GM04504 (cell line): ENCODE measurements at regions not wholly inside any gene's neighbourhood (a gene's known extent, or its start where the extent isn't known, plus 50 kb on each side); places are given as distances from the start of the nearest gene placed in this dataset.

Experiments used
- DNase-seq: peaks from one replicate; pipeline ENCODE4 v3.0.0-alpha.2; 2012; ENCODE audit warnings: low read depth

DNA sequence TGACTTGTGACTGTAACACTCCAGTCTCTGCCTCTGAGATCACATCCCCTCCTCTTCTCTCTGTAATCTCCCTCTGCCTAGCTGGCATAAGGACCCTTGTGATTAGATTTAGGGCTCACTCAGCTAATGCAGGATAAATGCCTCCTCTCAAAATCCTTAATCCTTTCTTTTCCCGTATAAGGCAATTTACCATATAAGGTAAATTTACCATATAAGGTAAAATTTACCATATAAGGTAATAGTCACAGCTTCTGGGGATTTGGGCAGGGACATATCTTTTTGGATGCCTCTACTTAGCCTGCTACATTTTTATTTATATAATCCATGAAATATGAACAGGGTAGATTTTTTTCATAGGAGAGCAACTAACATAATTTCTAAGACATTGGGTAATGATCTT lies 318.0 kb upstream of the PUM3 start:
- DNase-seq = no peak

GRCh38 chr9:3157011-3157410 lies 313.1 kb upstream of the PUM3 start:
- no peak for DNase-seq

- DNase-seq = no peak
Observed at GRCh38 chr9:3151672-3152576, 308.0 kb upstream of the PUM3 start.

DNA sequence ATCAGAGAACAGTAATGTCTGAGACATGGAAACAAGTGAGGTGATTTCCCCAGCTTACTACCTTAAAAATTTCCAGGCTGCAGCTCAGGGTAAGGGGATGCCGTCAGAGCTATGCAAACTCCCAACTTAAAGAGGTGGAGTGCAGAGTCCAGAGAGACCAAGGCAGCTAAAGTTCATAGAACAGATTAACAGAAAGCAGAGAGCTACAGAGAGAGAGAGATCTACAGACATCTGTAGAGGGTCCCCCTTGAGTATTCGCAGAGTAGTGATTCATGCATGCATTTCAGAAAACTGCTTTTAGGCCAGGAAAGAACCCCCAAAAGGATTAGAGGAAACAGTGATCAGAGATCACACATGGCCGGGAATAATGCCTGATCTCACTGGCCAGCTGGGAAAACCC lies 306.2 kb upstream of the PUM3 start:
- no peak for DNase-seq

DNA sequence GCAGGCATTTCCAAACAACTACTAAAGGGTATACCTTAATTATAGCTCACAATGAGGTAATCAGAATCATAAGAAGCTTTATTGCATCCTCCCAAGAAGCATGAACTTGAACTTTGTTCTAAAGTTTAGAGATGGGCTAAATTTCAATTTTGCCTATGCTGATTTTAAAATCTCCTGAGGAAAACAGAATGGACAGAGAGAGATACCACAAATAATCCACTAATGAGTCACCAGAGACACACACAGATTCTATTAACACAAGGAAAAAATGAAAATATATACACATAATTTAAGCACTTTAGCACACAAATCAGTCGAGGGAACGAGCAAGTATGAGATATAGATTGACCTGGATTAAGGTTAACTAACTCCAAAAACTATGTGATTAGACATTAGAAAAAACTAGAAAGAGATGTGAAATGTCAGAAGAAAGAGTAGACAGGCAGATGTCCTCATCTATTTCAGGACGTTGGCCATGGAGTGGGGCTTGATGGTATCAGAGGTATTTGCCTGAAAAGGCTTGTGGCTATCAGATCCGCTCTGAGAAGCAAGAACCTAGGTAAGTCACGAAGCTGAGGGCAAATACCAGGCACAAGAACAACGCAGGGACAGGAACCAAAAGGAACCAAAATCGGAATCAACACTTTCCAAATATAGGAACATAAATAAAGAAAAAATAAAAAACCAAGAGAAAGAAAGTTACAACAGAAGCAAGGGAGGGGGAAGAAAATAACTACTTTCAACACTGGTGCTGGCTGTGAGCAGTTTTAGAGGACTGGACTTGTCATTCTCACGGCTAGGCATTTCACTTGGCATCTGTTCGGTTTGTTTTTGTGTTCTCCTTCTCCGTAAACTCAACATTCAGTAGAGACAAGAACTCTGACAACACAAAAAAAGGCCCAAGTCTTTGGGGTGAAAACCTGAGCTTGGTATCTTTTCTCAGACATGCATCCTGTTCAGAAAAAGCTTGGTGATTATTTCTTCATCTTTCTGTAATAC lies 294.6 kb upstream of the PUM3 start:
- no peak for DNase-seq

GRCh38 chr9:3137347-3137695 lies 293.4 kb upstream of the PUM3 start:
- DNase-seq = peak; percentile 10

DNA sequence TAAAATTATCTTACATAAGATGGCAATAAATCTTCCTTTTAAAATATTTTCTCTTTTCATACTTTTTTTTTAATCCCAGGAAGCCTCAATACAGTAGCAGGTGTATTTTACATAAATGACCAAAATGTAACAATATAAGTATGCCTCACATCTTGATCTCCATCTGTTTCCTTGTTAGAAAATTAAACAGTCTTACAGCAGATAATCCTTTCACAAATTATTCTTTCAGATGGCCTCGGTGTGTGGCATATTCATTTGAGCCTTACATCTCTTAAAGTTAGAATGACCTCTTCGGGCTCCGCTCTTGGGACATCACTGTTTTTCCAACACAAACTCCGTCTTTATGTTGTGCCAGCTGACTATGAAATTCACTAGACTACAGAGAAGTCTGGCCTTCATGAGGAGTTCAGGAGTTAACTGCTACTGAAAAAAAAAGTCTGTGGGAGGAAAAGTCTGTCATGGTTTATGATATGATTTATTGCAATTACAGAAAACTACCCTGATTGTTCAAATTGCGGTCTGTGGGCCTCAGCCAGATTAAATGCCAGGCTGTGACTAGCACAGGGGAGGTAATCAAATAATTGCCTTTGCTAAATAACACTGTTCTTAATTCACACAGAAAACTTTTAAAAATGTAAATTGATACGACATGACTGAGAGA lies 292.9 kb upstream of the PUM3 start:
- DNase-seq = peak; percentile 24

DNA sequence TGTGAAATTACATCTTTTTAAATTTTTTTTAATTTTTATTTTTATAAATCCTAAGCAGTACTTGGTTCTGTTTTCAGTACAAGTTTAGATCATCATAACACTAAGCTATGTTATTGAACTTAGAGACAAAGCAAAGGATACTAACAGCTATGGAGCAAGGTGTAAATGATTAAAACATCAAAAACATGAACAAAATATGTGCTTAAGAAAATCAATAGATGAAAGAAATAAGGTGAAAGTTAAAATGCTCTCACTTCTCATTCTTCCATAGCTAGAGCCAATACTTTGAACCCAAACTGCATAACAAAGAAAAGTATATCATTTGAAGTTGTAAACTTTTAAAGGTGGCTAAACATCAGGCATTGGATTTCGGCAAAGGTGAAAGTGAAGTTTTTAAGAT lies 292.3 kb upstream of the PUM3 start:
- DNase-seq = no peak

DNA sequence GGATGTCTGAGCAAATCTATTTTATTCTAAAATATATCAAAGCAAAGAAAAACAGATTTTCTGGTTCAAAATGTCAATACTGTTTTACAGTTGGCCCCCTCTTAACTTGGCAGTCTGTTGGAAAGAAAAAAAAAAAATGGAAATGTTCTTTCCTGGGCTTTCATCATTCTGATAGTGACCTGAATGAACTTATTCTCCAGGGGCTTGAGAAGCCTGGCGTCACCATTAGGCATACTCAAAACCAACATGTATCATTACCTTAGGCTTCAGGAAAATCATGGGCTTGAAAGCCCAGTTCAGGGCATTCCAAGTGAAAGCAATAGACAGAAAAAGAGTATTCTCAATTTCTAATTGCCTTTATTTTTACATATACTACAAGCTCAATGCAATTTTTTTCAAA lies 283.7 kb upstream of the PUM3 start:
- DNase-seq = no peak

DNA sequence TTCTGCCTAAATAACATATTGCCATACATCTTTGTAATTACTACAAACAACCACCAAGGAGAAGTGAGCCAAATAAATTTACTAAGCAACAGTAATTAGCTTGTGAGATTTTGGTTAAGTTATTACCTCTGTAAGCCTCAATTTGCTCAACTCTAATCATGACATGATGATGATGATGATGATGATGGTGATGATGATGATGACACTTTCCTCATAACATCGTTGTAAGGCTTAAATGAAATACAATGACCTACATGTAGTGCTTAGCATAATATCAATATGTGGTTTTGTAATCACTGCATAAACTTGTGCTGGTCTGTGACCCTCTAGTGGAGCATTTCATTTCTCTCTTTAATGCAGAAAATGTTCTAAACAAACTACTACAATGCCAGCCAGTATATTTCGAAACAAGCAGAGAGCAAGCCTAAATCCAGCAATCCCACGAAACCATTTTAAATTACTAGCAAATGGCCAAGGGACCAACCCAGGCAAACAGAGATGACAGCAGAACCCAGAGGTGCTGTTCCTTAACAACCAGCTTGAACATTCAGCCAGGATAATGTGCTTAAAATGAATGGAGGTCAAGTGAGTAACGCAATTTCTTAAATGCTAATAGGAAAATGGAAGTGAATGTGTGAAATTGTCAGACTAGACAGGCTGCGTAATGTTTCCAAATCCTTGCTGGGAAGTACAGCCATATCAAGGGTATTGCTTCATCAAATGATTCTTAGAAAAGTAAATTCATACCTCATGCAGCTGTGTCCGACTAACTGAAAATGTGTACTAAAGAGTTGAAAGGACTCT lies 281.9 kb upstream of the PUM3 start:
- DNase-seq = no peak

GRCh38 chr9:3124001-3124400 lies 280.1 kb upstream of the PUM3 start:
- DNase-seq = no peak

DNA sequence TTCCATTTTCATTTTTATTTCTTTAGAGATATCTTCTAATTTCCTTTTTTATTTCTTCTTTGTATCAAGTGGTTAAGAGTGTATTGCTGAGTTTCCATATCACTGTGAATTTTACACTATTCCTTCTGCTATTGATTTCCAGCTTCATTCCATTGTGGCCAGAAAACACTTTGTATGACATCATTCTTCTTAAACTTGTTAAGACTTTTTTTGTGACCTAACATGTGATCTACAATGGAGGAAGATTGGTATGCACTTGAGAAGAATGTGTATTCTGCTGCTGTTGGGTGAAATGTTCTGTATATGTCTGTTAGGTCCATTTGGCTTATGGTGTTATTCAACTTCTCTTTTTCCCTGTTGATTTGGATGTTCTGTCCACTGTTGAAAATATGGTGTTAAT lies 274.2 kb upstream of the PUM3 start:
- DNase-seq = no peak

DNA sequence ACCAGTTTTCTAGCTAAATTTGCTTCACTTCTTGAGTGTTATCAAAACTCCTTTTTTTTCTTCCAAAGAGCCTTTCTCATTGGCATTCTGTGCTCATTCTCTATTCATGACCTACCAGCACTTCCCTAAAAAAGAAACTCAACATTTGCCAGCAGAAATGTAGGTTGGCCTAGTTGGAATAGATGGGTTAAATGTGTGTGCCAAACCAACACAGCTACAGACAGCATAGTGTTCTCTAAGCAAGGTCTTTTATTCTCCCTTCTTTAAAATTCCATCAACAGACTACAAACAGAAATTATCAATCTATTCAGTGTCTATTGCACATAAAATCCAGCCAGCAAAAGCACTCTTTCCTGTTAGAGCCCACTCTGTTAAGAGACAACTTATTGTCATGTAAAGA lies 255.8 kb upstream of the PUM3 start:
- no peak for DNase-seq

- DNase-seq = no peak
Observed at GRCh38 chr9:3088219-3088618, 244.3 kb upstream of the PUM3 start.

GRCh38 chr9:3087697-3088096 lies 243.8 kb upstream of the PUM3 start:
- no peak for DNase-seq

DNA sequence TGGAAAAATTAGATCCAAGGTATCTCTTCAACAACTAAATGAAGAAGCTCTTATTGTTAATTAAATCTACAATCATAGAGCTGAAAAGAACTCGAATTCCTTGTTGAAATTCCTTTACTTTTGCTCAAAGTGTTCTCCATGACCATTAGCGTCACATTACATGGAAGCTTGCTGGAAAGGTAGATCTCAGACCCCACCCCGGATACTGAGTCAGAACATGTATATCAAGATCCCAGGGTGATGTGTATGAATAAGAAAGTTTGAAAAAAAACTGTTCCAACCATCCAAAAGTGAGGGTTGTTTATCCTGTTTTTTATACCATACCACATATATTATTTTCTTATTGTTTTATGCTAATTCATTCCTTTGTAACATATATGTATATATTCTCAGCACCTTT lies 237.1 kb upstream of the PUM3 start:
- no peak for DNase-seq

DNA sequence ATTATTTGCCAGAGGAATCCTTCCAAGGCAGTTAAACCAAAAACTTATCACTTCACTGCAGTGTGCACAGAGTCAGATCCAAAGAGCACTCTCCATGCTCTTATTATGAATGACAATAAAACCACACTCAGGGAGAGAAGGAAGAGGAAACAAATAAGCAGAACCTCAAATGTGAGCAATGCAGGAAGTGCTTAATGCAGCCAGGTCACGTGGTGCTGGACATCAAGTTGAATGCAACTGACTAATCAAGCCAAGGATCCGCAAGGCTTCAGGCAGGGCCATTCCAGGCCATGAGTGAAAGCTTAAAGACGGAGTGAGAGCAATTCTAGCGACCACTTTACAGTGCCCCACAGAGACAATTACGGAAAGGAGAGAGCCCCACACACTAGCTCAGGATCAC lies 230.4 kb upstream of the PUM3 start:
- DNase-seq = no peak

- no peak for DNase-seq
Observed at GRCh38 chr9:3066591-3066990, 222.7 kb upstream of the PUM3 start.

GRCh38 chr9:3059781-3060468 lies 216.0 kb upstream of the PUM3 start:
- no peak for DNase-seq

- no peak for DNase-seq
Observed at GRCh38 chr9:3058409-3058808, 214.5 kb upstream of the PUM3 start.

DNA sequence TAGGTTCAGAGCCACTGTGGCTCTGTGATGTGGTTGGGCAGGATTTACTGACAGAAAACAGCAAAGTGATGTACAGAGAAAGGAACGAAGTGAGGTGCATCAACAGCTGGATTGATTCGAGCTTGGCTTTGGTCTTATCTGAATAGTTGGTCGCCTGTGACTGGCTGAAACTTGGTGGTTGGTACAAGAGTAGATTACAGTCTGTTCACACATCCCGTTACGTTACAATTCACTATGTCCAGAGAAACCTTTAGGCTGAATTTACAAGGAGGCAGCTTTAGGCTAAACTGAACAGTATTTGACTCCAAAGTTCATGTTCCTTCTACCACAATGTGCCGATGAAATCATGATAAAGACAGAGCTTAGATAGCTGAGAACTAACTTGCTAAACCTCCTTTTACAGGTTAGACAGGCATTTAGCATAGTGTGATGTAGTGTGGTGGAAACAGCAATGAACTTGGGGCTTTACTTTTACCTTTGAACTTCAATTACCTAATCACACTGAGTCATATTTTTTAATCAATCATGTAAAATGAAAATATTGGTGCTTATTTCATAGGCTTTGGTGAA lies 210.2 kb upstream of the PUM3 start:
- no peak for DNase-seq
